Posterior cingulate gyrus (tissue), 11 donors: ENCODE measurements at regions not wholly inside any gene's neighbourhood (a gene's known extent, or its start where the extent isn't known, plus 50 kb on each side); places are given as distances from the start of the nearest gene placed in this dataset.
A peak's percentile ranks its signal among the peaks of the same experiment; 100 is the strongest.

ENCODE experiments used
- DNase-seq, 10 donors: peaks; one replicate each; pipeline versions ENCODE4 v3.0.0 to v3.0.0-alpha.2; 2020 to 2021; ENCODE audit warnings: mixed read lengths in 3 of 10
- intact Hi-C: fragments of 100-400 bp; cut with DNase I; formaldehyde crosslinking; loops from one replicate; pipeline ENCODE4 v1.15.1; 2023

DNA sequence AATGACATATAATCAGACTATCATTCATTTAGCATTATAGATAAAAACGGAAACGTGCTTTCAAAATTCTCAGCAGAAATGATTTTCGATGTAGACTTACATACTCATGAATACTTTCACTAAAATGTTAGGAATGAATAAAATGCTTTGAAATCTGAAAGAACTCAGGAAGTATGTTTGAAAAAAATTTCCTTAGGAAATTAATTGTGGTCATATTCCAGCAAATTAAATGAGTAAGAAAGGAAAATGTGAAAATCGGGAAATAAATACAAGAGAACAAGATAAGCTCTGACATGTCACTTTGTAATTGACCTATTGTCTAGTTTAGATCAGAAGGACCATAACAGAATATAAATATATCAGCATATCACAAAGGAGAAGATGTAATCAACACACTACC is 981.0 kb upstream of the CDH2 start:
- intact Hi-C loops, result no loop called here
- no peak for DNase-seq

DNA sequence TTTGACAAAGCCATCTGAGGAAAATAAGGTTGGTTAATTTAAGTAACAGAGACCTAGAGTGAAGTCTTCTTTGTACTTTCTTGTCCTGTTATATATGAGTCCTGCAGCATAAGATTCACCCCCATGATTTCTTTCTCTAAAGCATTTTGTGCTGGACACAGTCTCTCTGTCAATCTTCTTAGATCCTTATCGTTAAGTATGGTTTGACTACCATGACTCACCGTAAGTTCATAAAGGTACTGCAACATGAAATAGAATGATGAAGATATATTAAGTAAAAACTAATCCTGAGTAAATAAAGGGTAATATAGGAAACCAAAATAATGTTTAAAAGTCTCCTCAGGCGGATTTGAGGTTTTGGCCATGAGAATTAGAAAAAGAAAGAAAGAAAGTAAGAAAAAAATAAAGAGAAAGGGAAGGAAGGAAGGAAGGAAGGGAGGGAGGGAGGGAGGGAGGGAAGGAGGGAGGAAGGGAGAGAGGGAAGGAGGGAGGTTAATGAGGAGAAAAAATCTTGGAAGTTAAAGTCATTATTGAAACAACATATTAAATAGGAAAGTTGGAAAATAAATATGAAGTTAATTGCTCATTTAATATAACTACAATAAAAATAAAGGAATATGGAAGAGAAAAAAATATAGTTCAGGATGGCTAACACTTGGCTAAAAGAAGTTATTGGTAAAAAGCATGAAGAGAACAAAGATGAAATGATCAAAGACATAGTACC is 980.3 kb upstream of the CDH2 start:
- intact Hi-C loops, result no loop called here
- no peak for DNase-seq

DNA sequence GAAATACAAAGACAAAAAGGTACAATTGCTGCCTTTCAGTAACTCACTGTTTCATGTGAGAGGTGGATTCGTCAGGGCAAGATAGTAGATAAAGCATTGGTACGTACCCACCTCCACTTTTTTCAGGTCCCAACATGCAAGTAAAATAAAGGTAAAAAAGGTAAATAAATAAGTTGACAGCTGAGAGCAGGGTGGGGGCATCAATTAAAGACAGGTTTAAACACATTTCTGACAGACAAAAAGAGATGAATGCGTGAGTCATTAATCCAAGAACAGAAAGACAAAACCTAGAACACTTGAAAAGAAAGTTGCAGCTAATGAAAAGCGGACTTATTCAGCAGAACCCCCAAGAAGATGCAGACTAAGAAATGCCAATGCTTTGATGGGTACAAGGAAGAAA is 979.6 kb upstream of the CDH2 start:
- DNase-seq, result no peak
- intact Hi-C loops, result no loop called here

DNA sequence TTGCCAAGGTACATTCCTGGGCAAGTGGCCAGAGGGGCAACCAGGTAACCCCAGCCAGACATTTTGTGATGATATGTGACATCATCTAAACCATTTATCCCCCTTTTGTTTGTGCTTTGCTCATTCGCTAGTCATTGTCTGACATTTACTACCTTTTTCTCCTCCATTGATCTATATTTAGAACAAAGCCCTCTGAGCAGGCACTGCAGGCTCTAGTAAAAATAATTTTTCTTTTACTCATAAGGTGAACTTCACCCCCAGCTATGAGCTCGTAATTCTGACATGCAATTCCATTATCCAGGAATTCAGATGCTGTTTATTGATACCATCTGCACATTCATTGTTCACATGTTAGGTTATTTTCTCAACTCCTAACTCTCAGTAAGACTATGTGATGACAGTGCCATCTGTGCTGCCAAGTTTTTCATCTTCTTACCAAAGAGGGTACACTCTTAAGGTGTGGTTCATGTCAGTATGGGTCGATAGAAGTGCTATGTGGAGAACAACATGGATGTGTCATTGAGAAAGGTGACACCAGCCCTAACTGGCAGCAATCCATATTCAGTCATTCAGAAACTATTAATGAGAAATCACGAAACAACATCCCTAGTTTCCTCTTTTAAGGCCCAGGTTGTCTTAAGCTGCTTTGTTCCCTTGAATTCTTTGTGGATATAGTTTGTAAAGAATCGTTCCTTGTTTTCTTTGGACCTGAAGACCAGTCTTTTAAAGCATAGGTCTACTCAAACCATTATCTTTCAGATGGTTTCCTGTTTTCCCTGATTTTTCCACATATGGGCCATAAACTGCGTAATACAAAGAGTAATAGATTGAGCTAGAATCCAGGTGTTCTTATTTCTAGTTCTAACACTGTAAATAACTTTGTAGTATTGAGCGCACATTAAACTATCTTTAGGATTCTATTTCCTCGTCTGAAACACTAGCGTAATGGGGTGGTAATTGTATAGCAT is 978.1 kb upstream of the CDH2 start:
- intact Hi-C loops, result no loop called here
- DNase-seq, result no peak

DNA sequence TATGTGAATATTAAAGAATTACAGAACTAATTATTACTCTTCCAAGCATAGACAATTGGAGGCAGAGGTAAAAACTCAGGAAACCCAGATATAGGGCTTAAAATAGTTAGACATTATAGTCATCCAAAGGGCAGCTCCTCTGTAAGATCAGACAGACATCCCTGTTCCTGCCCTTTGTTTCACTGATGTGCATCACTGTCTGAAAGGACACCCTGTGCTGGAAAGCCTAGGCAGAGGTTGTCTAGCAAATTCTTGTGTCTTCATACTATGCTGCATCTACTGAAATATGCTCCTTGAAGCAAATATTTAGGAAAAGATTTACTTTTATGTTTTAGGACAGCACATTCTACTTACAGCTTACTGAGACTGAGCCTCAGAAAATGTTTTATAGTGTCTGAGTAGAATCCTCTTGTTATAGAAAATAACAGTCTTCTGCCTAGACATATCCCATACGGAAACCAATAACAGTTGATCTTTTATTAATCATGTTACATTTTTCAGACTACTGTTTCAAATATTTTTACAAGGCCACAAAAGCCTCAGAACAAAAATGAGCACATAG is 977.3 kb upstream of the CDH2 start:
- intact Hi-C loops, result no loop called here
- no peak for DNase-seq

DNA sequence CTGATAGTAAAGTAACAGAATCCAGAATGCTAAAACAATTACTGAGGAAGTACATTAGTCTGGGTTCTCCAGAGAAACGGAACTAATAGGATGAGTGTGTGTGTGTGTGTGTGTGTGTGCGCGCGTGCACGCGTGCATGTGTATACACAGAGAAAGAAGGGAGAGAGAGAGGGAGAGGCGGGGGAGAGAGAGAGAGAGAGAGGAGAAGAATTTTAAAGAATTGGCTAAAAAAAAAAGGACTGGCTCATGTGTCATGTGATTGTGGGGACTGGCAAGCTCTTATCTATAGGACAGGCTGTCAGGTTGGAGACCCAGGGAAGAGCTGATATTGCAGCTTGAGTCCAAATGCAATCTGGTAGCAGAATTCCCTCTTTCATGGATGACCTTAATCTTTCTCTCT is 976.2 kb upstream of the CDH2 start:
- DNase-seq, result no peak
- intact Hi-C loops, result no loop called here

DNA sequence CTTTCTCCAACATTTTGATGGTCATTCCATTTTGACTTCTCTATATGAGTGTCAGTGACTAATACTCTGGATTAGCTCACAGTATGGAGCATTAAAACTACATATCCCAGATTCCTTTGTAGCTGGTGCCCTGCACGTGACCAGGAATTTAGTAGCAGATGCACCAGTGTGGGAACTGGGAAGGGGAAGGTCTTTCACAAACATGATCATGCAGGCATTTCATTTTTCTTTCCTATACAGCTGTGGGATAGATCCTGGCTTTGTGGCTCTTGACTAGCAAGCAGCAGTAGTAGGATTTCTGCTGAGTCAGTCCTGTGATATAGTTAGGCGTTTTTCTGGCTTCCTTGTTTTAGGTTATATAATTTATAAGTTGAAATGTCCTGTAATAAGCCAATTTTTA is 971.0 kb upstream of the CDH2 start:
- intact Hi-C loops, result no loop called here
- DNase-seq, result peak in 1 of 10 donors; percentile 7

DNA sequence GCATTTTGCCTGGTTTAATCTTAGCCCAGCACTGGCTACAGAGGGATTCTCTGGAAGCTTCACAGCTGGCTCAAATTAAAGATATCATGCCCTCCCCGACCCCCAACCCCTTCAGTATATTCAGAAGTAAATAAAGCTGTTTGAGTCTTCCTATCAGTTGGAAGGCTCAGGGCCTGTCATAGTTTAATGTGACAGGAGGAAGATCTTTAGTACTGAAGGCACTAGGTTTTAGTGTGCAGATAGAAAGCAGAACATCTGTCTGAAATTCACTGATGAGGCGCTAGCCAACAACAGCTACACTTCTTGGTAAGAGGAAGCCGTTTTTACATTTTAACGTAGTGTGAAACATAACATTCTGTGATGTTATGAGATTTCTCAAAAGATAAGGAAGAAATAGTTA is 969.1 kb upstream of the CDH2 start:
- DNase-seq, result no peak
- intact Hi-C loops, result no loop called here

DNA sequence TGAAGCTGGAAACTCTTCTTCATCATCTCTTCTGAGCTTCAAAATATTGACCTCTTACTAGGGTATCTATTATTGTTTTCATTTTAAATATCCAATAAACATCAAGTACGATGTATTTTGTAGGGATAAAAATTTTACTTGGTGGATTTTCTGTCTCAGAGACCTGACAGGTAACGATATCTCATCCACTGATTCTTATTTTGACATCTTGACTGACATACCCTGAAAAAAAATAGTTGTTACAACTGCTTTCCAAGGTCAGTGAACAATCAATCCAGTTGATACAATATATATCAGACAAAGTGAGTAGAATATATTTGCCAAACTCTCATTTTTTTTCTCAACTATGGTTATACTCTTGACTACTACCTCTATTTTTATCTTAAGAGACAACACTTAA is 963.7 kb upstream of the CDH2 start:
- DNase-seq, result no peak
- intact Hi-C loops, result no loop called here

DNA sequence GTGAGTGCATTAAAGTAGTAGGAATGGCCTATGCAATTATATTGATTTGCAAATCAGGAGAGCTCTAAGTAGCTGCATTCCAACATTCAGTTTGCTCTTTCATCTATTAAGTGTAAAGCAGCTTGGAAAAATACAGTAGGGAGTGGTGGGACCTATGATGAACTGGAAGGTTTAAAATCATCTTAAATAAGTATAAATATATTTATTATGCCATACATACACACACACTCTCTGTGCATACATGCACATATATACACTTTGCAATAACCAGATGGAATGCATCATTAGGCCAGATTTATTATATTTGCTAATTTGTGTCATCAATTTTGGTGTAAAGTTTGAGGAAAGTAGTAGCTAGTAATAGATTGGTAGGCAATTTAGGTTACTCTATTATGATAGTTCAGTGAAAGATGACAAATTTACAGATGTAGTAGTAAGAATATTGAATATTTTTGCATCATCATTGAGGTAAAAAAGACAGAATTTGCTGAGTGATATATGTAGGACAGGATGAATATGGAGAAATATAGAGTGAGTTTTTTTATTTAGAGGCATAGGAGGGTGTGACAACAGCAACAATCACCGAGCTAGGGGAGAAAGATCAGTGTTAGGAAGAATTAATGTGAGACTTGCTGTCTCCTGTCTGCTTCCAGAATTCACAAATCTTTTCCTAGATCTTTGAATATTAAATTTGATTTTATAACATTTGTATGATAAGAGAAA is 961.0 kb upstream of the CDH2 start:
- intact Hi-C loops, result no loop called here
- DNase-seq, result no peak

DNA sequence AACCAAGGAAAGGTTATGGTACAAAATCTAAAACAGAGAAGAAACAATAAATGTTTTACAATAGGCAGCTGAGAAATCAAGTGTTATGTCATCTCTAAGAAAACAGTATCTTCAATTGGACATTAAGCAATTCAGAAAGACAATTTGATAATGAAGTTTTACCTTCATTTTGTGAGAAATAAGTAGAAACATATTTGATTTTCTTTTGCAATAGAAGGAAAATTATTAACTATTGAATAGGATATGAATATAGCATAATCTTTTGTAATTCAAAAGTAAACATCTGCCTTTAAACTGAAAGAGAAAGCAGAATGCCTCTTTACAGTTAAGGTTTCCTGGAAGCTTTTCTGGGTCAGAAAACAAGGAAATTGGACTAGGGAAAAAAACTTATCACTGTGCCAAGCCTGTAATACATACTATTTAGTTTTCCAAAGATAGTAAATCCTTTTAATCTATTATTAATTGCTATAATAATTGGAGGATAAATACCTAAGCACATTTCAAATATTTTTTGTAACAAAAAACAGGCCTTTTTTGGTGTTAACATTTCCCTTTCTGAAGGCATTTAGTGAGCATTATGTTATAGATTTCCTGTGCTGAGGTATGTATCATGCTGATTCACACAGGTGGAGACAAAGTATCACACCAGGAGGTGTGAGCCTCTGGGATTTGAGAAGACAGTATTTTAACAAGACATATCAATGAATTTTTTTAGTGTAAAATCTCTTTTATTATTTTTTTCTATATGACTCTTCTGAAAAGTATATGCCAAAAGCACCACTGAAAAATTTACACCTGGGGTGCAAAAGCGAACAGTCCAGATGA is 947.0 kb upstream of the CDH2 start:
- no peak for DNase-seq
- intact Hi-C loops, result no loop called here

DNA sequence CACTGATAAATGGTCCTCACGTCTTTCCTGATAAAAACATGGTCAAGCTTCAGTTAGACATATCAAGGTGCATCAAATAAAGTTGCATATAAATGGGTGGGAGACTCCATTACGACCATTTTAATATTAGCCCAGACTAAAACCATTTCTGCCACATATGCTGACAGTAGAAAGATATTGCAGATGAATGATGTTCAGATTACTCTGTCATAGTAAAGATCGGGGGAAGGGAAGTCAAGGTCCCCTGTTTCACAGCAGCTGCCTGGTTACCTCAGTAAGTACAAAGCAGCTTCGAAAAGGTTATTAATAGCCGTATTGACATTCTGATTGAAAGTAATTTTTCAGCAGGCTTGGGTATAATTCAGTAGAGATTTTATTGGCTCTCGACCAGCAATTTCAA is 927.7 kb upstream of the CDH2 start:
- DNase-seq, result no peak
- intact Hi-C loops, result no loop called here

DNA sequence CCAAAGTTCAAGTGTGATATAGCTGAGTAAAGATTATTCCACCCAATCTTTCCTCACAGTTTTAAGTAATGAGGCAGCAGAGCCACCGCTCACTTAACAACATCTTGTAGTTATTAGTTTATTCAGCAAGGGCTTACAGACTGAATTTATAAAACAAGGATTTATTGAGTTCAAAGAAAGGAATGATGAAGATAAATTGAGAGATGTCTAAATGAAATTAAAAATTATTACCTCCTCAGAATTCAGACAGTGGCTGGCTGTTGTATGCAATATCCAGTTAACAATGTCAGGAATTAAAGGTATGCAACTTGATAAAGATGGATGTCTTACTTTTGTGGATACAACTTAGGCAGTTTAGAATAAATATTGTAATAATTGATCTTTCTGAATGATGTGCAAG is 927.3 kb upstream of the CDH2 start:
- intact Hi-C loops, result no loop called here

DNA sequence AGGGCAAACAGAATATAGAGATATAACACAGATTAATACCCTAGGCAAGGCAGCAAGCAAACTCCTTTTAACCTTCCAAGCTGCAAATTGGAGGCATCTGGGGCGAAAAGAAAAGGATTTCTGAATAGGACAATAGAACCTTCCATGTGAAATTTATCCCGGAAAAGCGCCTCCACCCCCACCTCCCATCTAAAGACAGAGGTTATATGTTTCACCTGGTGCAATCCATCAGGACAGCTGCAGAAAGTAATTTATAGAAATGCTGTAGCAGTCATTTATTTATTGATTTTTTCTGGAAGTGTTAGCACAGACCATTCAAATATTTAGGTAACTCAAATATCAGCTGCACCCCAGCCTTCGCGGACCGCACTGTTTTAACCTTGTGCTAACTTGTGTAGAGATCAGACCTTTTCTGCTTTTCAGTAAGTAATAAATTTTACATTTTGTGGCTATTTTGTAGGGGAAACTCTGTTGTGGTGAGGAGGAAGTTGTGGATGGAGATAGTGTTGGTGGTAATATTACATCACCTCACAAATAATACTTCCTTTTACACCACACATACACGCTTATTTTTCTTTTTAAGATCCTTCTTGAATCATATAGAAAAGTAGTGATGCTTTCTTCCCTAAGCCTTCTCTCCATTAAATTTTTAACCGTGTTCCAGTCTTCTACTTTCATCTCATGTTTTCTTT is 919.3 kb upstream of the CDH2 start:
- DNase-seq, result no peak
- intact Hi-C loops, result no loop called here

More for the DNA sequence above, 927.3 kb upstream of the CDH2 start:
- no peak for DNase-seq

DNA sequence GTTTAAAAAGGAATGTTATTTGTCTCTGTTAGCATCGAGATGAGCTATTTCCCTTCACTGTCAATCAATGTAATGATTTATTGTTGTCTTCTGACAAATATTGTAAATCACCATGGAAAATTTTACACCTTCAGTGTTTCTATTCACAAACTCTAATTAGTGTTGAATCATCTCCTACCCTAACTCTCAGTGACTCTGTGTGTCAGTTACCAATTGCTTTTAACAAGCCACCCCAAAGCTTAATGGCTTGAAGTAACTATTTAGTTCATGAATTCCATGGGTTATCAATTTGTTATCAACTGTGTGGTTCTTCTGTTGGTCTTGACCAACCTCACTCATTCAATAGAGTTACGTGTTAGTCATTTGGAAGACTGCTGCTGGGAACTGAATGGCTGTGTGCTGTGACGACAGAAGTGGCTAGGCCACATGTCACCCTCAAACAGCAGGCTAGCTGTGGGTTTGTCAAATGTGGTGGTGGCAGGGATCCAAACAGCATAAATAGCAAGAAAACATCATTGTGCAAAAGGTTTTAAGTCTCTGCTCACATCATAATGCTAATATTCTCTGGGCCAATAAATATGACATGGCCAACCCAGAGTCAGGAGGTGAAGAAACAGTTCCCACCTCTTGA is 910.8 kb upstream of the CDH2 start:
- no peak for DNase-seq
- intact Hi-C loops, result no loop called here

DNA sequence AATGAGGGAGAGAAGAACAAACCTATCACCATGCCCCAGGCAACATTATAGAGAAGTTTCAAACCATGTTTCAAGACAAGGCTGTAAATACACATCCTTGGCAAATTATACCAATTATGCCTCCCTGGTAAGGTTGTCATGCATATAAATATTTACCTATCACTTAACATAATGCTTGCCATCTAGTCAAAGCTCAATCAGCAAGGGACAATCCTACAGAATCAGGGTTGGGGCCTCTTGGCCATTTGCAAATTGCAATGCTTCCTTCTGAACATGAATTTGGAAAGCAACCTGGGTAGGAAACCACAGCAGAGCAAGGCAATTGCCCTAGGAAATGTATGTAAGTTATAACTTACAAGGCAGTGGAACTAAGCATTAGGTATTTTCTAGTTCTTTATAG is 907.2 kb upstream of the CDH2 start:
- no peak for DNase-seq
- intact Hi-C loops, result no loop called here

DNA sequence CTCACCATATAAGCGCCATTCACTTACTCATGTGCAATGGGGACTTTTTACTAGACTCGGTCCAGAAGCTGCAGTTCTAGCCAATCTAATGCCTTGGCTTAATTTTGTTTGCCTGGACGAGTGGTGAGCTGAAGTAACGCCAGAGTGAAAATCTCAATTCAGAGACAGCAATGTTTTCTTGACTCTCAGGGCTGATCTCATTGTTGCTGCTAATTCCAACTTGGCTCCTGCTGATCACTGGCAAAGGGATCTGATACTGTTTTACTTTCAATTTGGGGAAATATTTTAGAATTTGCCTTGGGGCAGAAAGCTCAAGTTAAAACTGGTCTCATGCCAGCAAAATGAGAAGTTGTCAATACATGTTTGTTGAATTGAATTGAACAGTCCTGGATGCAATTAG is 906.6 kb upstream of the CDH2 start:
- DNase-seq, result no peak
- intact Hi-C loops, result no loop called here

DNA sequence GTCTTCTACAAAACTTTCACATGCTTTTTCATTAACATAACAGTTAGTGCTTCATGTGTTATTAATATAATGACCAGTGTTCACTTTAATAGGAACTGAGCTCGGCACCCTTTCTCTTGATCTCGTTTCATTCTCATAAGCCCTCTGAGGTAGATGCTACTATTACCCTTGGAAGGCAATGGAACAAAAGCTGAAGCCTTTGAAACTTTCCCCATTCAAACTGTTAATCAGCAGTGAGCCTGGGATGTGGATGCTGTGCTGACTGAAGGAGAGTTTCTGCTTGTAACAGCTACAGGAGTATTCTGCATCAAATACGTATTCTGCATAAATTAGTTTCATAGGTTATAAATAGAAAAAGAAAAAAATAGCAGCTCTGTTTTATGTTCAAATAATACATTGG is 904.0 kb upstream of the CDH2 start:
- no peak for DNase-seq
- intact Hi-C loops, result no loop called here

DNA sequence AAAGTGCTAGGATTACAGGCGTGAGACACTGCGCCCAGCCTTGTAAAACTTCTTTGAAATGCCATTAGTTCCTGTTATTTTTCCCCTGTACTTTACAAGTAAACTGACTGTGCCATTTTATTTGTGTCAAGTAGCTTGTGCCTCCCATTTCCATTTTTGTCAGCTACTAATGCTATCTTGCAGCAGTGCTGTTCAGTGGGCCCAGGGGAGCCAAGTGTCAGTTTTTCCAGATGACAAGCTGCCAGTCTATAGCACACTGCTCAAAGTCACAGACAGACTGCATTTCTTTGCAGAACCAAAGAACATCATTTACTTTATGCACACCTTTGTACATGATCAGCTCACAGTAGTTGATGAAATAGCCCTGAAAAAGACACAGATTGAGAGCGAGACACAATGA is 901.3 kb upstream of the CDH2 start:
- intact Hi-C loops, result no loop called here
- peak in 1 of 10 donors; percentile 30 for DNase-seq
